Lower lobe of right lung (tissue), 2 donors: ENCODE measurements at regions not wholly inside any gene's neighbourhood (a gene's known extent, or its start where the extent isn't known, plus 50 kb on each side); places are given as distances from the start of the nearest gene placed in this dataset.

Experiments used
- ATAC-seq, 2 donors: fragments of 200-7000 bp; cut with Tn5 transposase; one replicate each; pipeline ENCODE4 v1.9.1; 2020 to 2022; ENCODE audit warnings: mild to moderate bottlenecking in 2 of 2, moderate library complexity in 2 of 2
- DNase-seq: peaks from one replicate; pipeline ENCODE4 v3.0.0-alpha.2; 2020
- H3K27ac ChIP-seq: fragments of 200-600 bp; one replicate; pipeline ENCODE4 v1.8.0; 2022
- H3K27me3 ChIP-seq: fragments of 200-600 bp; one replicate; pipeline ENCODE4 v1.8.0; 2022; ENCODE audit warnings: low read depth
- H3K36me3 ChIP-seq: fragments of 200-600 bp; one replicate; pipeline ENCODE4 v1.8.0; 2022; ENCODE audit warnings: mild to moderate bottlenecking
- H3K4me1 ChIP-seq: fragments of 200-600 bp; one replicate; pipeline ENCODE4 v1.8.0; 2022
- H3K4me3 ChIP-seq: fragments of 200-600 bp; one replicate; pipeline ENCODE4 v1.8.0; 2022; ENCODE audit warnings: mild to moderate bottlenecking
- H3K9me3 ChIP-seq: fragments of 200-600 bp; one replicate; pipeline ENCODE4 v1.8.0; 2022
- CTCF ChIP-seq: fragments of 200-600 bp; IDR thresholded peaks from one replicate; pipeline ENCODE4 v1.8.0; 2022; ENCODE audit warnings: antibody characterized with exemption, mild to moderate bottlenecking
- intact Hi-C: fragments of 100-400 bp; cut with DNase I; formaldehyde crosslinking; loops from one replicate; pipeline ENCODE4 v1.11.0; 2022
- donor health status: DM: no; HTN: yes; CAD: no; lungs with severe emphysema.

GRCh38 chr10:6842722-6843121 is 262.6 kb upstream of the PRKCQ start:
- TF ChIP-seq CTCF: no peak
- no peak overlapping the region for H3K27ac ChIP-seq
- no peaks in the 10 kb centered on the region for H3K4me1 ChIP-seq
- no peaks in the 10 kb centered on the region for H3K9me3 ChIP-seq
- intact Hi-C loops: no loop called here
- ATAC-seq (no peak), DNase-seq (no peak)
- no peaks in the 10 kb centered on the region for H3K36me3 ChIP-seq
- H3K27me3 ChIP-seq: no peaks in the 10 kb centered on the region
- H3K4me3 ChIP-seq: no peak overlapping the region

GRCh38 chr10:6841761-6842160 is 261.7 kb upstream of the PRKCQ start:
- H3K4me3 ChIP-seq: no peak overlapping the region
- ATAC-seq (no peak), DNase-seq (no peak)
- H3K27me3 ChIP-seq: no peaks in the 10 kb centered on the region
- no peak for TF ChIP-seq CTCF
- H3K9me3 ChIP-seq: no peaks in the 10 kb centered on the region
- no peaks in the 10 kb centered on the region for H3K4me1 ChIP-seq
- intact Hi-C loops: no loop called here
- no peak overlapping the region for H3K27ac ChIP-seq
- no peaks in the 10 kb centered on the region for H3K36me3 ChIP-seq

- DNase-seq (no peak), ATAC-seq (no peak)
- Histone ChIP-seq H3K36me3 (no peaks in the 10 kb centered on the region), H3K9me3 (no peaks in the 10 kb centered on the region), H3K27me3 (no peaks in the 10 kb centered on the region), H3K4me1 (no peaks in the 10 kb centered on the region), H3K4me3 (no peak overlapping the region), H3K27ac (no peak overlapping the region)
- TF ChIP-seq CTCF: no peak
- intact Hi-C loops: no loop called here
Observed at GRCh38 chr10:6840766-6841165, 260.7 kb upstream of the PRKCQ start.

- DNase-seq (no peak), ATAC-seq (no peak)
- no peaks in the 10 kb centered on the region for H3K36me3 ChIP-seq
- H3K4me1 ChIP-seq: no peaks in the 10 kb centered on the region
- no peak overlapping the region for H3K4me3 ChIP-seq
- intact Hi-C loops: no loop called here
- TF ChIP-seq CTCF: no peak
- no peaks in the 10 kb centered on the region for H3K27me3 ChIP-seq
- H3K27ac ChIP-seq: no peak overlapping the region
- no peaks in the 10 kb centered on the region for H3K9me3 ChIP-seq
Observed at GRCh38 chr10:6840201-6840691, 260.2 kb upstream of the PRKCQ start.

GRCh38 chr10:6838118-6838517 is 258.0 kb upstream of the PRKCQ start:
- Histone ChIP-seq H3K27me3 (no peaks in the 10 kb centered on the region), H3K4me3 (no peak overlapping the region), H3K27ac (no peak overlapping the region), H3K36me3 (no peaks in the 10 kb centered on the region), H3K4me1 (no peaks in the 10 kb centered on the region), H3K9me3 (no peaks in the 10 kb centered on the region)
- intact Hi-C loops: no loop called here
- no peak for ATAC-seq
- no peak for DNase-seq
- TF ChIP-seq CTCF: peak; percentile 30
